NCI-H2227 treated with DMSO at 0.1 percent for 48 hours (cell line): ENCODE measurements at regions not wholly inside any gene's neighbourhood (a gene's known extent, or its start where the extent isn't known, plus 50 kb on each side); places are given as distances from the start of the nearest gene placed in this dataset.

Experiments used
- DNase-seq: peaks from one replicate; lab custom pipeline; 2025; lab: John Stamatoyannopoulos, UW

DNA sequence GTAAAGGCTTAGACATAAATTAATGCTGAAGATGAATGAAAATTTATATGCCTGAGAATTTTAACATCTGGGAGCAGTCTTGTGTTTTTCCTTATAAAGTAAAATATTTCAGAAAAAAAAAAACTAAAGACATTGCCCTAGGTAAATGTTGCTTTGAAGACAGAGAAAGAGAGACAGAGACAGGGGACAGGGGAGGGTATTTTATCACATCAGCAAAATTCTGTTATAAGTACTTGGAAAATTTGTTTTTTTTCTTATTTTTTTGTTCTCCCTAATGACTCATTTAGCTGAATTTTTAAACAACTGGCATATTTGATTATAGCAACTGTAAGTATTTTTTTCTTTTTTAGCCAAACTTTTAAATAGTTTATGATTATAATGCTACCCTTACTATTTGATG, 1540.6 kb upstream of the GBE1 start:
- no peak for DNase-seq

DNA sequence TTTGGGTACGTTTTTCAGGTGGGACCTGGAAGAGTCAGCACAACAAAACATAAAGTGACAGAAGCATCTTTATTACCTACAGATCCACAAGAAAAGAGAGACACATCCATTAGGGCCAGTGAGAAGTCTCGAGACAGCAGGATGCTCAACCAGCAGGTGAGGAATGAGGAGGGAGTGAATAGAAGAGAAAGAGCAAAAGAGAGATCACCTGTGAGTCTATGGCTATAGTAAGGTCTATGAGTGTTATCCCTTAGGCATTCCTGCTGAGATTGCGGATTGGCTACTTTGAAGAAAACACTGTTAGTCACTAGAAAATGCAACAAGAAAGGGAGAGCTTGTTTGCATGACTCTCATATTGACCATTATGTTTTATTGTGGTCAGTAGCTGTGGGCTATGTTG, 1556.2 kb upstream of the GBE1 start:
- no peak for DNase-seq

GRCh38 chr3:83320726-83321125, 1559.3 kb upstream of the GBE1 start:
- DNase-seq, result no peak

DNA sequence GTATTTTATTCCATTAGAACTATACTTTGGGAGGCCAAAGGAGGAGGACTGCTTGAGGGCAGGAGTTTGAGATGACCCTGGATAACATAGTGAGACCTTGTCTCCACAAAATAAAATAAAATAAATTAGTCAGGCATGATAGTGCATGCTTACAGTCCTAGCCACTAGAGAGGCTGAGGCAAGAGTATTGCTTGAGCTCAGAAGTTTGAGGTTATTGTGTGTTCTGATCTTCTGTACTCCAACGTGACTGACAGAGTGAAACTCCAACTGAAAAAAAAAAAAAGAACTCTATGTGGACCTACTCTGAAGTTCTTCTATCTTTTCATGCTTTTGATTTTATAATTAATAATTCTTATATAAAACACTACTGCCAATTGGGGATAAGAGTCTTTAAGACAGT, 1560.0 kb upstream of the GBE1 start:
- no peak for DNase-seq

GRCh38 chr3:83321891-83322290, 1560.4 kb upstream of the GBE1 start:
- no peak for DNase-seq

- no peak for DNase-seq
These were observed 1592.8 kb upstream of the GBE1 start for GRCh38 chr3:83354205-83354604.

DNA sequence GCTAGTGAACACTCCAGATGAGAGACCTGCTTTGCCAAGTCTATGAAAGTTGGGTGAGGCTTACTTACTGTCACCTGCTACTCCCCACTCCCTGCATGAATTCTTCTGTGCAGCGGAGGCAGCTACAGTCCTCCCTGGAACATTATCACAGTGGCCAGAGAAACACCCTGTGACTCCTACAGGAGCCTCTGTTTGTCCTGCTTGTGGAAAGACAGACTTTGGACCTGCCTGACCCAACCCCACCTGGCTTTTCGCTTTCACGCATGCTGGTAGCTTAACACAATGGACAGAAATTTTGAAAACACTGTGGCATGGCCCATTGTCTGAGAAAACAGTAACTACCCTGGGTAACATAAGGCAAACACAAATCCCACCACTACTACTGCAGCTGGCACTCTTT, 1565.5 kb upstream of the CADM2 start:
- no peak for DNase-seq

- DNase-seq, result no peak
These were observed 1554.9 kb upstream of the CADM2 start for GRCh38 chr3:83403927-83404326.

GRCh38 chr3:83426300-83426699, 1532.5 kb upstream of the CADM2 start:
- DNase-seq, result no peak

- no peak for DNase-seq
These were observed 1523.8 kb upstream of the CADM2 start for GRCh38 chr3:83434880-83435587.

- DNase-seq, result no peak
These were observed 1520.6 kb upstream of the CADM2 start for GRCh38 chr3:83438188-83438587.

- no peak for DNase-seq
These were observed 1505.7 kb upstream of the CADM2 start for GRCh38 chr3:83453056-83453455.

DNA sequence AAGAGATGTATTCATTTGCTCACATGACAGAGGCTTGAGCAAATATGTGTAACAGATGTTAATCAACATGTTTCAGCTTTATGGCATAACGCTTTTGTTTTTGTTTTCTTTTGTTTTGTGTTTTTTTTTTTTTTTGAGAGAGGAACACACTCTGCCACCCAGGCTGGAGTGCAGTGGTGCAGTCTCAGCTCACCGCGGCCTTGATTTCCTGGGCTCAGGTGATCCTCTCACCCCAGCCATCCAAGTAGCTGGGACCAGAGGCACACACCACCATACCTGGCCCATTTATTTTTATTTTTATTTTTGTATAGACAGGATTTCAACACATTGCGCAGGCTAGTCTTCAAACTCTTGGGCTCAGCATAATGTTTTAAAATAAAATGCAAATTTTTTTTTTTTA, 1504.4 kb upstream of the CADM2 start:
- no peak for DNase-seq

GRCh38 chr3:83457551-83457950, 1501.2 kb upstream of the CADM2 start:
- DNase-seq, result no peak

DNA sequence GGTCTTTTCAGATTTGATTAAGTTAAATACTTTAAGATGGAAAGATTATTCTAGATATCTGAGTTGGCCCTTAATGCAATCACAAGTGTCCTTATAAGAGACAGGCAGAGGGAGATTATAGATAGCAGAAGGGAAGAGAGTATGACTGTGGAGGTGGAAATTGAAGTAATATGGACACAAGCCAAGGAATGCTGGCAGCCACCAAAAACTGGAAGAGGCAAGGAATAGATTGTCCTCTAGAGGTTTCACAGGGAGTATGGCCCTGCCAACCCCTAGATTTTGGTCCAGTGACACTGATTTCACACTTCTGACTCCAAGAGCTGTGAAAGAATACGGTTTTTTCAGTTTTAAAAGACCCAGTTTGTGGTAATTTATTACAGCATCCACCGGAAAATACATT, 1498.7 kb upstream of the CADM2 start:
- no peak for DNase-seq

GRCh38 chr3:83461411-83461810, 1497.4 kb upstream of the CADM2 start:
- DNase-seq, result no peak

- DNase-seq, result no peak
These were observed 1481.2 kb upstream of the CADM2 start for GRCh38 chr3:83477563-83477962.

GRCh38 chr3:83482402-83483070, 1476.3 kb upstream of the CADM2 start:
- no peak for DNase-seq

DNA sequence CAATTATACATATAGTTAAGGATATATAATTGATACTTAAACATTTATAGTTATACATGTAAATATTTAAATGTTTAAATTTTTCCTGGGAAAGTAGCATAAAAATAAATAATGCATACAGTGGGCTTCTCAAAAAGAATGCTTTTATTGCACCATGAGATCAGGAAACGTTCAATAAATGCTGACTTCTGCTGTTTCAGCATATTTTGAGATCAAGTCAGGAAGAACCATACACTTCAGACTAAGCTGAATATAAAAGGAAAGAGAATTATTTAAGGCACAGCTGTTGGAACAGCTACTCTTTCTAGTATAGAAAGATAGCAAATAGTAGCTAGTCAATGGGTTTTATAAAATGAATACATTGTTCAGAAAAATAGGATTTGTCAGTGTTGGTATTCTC, 1462.3 kb upstream of the CADM2 start:
- no peak for DNase-seq

DNA sequence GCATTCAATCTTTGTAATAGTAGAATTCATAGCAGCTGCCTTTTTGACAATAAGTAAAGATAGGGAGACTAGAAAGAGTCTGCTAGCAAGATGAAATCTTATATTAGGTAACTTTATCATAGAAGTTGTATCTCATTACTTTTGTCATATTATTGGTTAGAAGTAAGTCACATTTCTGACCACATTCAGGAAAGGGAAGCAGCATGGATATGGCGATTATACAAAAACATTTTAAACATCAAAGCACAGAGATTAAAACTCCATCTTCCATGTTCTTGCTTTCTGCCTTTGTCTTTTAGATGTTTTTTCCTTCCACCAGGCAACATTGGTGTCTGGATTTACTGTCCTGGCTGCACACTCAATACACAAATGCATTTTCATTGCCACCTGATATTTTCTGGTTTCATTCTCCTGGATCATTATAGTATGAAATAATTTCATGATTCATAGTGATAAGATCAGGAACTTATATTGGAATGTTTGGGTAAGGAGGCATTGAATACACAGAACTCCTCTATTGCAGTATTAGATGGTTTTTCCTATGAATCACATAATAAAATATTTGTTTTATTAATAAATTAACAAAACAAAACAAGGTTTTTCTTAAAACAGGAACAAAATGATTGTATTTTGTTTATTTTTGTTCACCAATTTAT, 1460.3 kb upstream of the CADM2 start:
- DNase-seq, result no peak

DNA sequence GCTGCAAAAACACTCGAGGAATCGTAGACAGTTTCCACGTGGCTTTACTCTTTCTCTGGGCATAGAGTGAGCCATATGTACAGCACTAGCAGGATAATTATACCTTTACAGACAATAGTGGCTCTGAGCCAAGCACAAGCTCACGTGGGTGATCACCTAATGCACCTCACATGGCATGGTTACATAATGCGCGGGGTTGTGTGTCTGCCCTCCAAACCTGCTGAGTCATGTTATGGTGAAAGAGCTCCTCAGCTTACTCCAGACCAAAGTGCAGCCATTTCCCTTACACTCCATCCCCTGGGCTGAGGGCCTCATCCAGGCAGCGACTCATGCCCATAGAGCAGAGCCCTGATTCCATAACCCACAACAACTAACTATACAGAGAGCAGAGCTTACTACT, 1458.4 kb upstream of the CADM2 start:
- no peak for DNase-seq

- DNase-seq, result no peak
These were observed 1457.9 kb upstream of the CADM2 start for GRCh38 chr3:83500931-83501330.

GRCh38 chr3:83513051-83513450, 1445.7 kb upstream of the CADM2 start:
- no peak for DNase-seq
